Stimulated activated CD4-positive, alpha-beta T cell treated with anti-CD3 and anti-CD28 coated beads, Interleukin-15, amount 100 ng/mL, for 24 hours (primary cell): ENCODE measurements at regions not wholly inside any gene's neighbourhood (a gene's known extent, or its start where the extent isn't known, plus 50 kb on each side); places are given as distances from the start of the nearest gene placed in this dataset.
"Not testable (repeated sequence)": the region's sequence is repeated elsewhere in the genome, so short reads cannot be mapped to it uniquely, and the experiment has no call there.

Experiments used
- DNase-seq: peaks from one replicate; pipeline ENCODE4 v3.0.0-alpha.2; 2020

- DNase-seq, result no peak
Measured at GRCh38 chr14:38001501-38001900, 206.2 kb upstream of the SSTR1 start.

GRCh38 chr14:38003746-38004609, 203.7 kb upstream of the SSTR1 start:
- DNase-seq, result no peak

- DNase-seq, result no peak
Measured at GRCh38 chr14:38004610-38004879, 203.2 kb upstream of the SSTR1 start.

GRCh38 chr14:38011156-38011555, 196.5 kb upstream of the SSTR1 start:
- DNase-seq, result not testable (repeated sequence)

- no peak for DNase-seq
Measured at GRCh38 chr14:38012056-38012455, 195.6 kb upstream of the SSTR1 start.

- no peak for DNase-seq
Measured at GRCh38 chr14:38016497-38016896, 191.2 kb upstream of the SSTR1 start.

GRCh38 chr14:38021861-38022260, 185.8 kb upstream of the SSTR1 start:
- no peak for DNase-seq

- no peak for DNase-seq
Measured at GRCh38 chr14:38022775-38023174, 184.9 kb upstream of the SSTR1 start.

GRCh38 chr14:38038171-38038570, 169.5 kb upstream of the SSTR1 start:
- DNase-seq, result no peak

- no peak for DNase-seq
Measured at GRCh38 chr14:38038986-38039385, 168.7 kb upstream of the SSTR1 start.

GRCh38 chr14:38039496-38039895, 168.2 kb upstream of the SSTR1 start:
- DNase-seq, result no peak

GRCh38 chr14:38040411-38040810, 167.3 kb upstream of the SSTR1 start:
- no peak for DNase-seq

- no peak for DNase-seq
Measured at GRCh38 chr14:38042322-38042721, 165.4 kb upstream of the SSTR1 start.

GRCh38 chr14:38044710-38045109, 163.0 kb upstream of the SSTR1 start:
- no peak for DNase-seq

GRCh38 chr14:38045461-38045860, 162.2 kb upstream of the SSTR1 start:
- DNase-seq, result no peak

- no peak for DNase-seq
Measured at GRCh38 chr14:38046160-38046559, 161.5 kb upstream of the SSTR1 start.

- no peak for DNase-seq
Measured at GRCh38 chr14:38047195-38047902, 160.4 kb upstream of the SSTR1 start.

GRCh38 chr14:38053666-38054065, 154.0 kb upstream of the SSTR1 start:
- no peak for DNase-seq

- DNase-seq, result no peak
Measured at GRCh38 chr14:38056270-38056669, 151.4 kb upstream of the SSTR1 start.

GRCh38 chr14:38062223-38062622, 145.5 kb upstream of the SSTR1 start:
- DNase-seq, result not testable (repeated sequence)

GRCh38 chr14:38063711-38064320, 143.9 kb upstream of the SSTR1 start:
- no peak for DNase-seq

GRCh38 chr14:38065106-38065762, 142.5 kb upstream of the SSTR1 start:
- peak; percentile 37 for DNase-seq

GRCh38 chr14:38070061-38070588, 137.6 kb upstream of the SSTR1 start:
- DNase-seq, result no peak
